Muscle layer of colon (tissue), 2 donors: ENCODE measurements at regions not wholly inside any gene's neighbourhood (a gene's known extent, or its start where the extent isn't known, plus 50 kb on each side); places are given as distances from the start of the nearest gene placed in this dataset.
"Not testable (repeated sequence)": the region's sequence is repeated elsewhere in the genome, so short reads cannot be mapped to it uniquely, and the experiment has no call there.

ENCODE experiments used
- H3K27ac ChIP-seq: one replicate; pipeline ENCODE4 v1.7.0; 2013; ENCODE audit warnings: low read depth, mild to moderate bottlenecking, low read length, moderate library complexity
- H3K27me3 ChIP-seq, 2 donors: one replicate each; pipeline ENCODE4 v1.7.0; 2013; ENCODE audit warnings: low read length in 2 of 2, mild to moderate bottlenecking in 2 of 2; ENCODE audit not compliant: insufficient read depth in 2 of 2, control insufficient read depth in 1 of 2
- H3K36me3 ChIP-seq: one replicate; pipeline ENCODE4 v1.7.0; 2013; ENCODE audit warnings: mild to moderate bottlenecking, low read length; ENCODE audit not compliant: insufficient read depth
- H3K4me1 ChIP-seq: one replicate; pipeline ENCODE4 v1.7.0; 2013; ENCODE audit warnings: mild to moderate bottlenecking, low read length; ENCODE audit not compliant: insufficient read depth
- H3K4me3 ChIP-seq, 2 donors: one replicate each; pipeline ENCODE4 v1.7.0; 2013; ENCODE audit warnings: low read length in 2 of 2, low read depth in 1 of 2, mild to moderate bottlenecking in 1 of 2, moderate library complexity in 1 of 2
- H3K9ac ChIP-seq: one replicate; pipeline ENCODE4 v1.7.0; 2013; ENCODE audit warnings: low read length
- H3K9me3 ChIP-seq: one replicate; pipeline ENCODE4 v1.7.0; 2013; ENCODE audit warnings: mild to moderate bottlenecking, low read length
- donor health status: abdominal sarcoma.
- donor health status: Adenocarcinoma of cecum.

DNA sequence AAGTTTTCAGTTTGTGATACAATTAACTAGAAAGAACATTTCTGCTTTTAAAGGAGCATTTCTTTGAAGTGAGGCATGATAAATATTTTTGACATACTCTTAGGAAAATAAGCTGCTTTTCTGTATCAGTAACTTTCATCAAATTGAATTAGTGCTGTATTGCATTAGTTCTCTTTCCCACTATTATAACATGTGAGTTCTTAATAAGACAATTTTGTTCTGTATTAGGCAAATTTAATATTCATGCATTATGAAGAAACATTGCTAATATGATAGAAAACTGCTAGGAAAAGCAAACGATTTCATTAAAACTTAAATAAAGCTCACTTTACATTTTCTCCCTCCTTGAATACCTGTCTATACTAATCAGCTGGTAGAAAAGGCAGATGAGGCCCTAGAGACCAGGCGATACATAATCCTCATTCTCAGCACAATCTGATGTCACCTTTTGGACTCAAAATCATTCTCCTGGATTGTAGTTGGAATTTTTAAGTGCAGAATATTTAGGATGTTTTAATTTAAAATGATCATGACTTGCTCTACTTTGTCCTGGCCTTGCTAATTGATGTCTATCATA is 1636.8 kb downstream of the PCDH9 start:
- Histone ChIP-seq H3K27me3 (no peaks in the 10 kb centered on the region), H3K9ac (no peak overlapping the region), H3K27ac (no peak overlapping the region), H3K9me3 (no peaks in the 10 kb centered on the region), H3K36me3 (no peaks in the 10 kb centered on the region), H3K4me1 (no peaks in the 10 kb centered on the region), H3K4me3 (no peak overlapping the region)

DNA sequence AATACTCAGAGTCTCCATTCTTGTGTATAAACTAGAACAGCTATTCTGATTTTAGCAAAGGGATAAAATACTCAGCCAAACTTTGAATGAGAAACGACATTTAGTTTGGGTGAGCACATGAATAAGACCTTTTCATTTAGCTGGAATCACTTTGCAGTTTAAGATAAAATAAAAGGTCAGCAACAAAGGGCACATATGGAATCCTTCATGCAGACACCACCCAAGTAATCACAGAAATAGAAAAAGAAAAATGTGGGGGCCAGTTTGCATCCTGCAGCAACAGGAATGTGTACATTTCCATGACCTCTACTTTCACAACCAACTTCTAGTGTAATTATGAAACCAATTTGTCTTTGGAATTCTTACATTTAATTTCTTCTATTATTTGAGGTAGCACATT is 1637.4 kb downstream of the PCDH9 start:
- H3K4me1 ChIP-seq: no peaks in the 10 kb centered on the region
- no peak overlapping the region for H3K27ac ChIP-seq
- H3K9me3 ChIP-seq: no peaks in the 10 kb centered on the region
- H3K9ac ChIP-seq: no peak overlapping the region
- H3K27me3 ChIP-seq: no peaks in the 10 kb centered on the region
- no peaks in the 10 kb centered on the region for H3K36me3 ChIP-seq
- no peak overlapping the region for H3K4me3 ChIP-seq

DNA sequence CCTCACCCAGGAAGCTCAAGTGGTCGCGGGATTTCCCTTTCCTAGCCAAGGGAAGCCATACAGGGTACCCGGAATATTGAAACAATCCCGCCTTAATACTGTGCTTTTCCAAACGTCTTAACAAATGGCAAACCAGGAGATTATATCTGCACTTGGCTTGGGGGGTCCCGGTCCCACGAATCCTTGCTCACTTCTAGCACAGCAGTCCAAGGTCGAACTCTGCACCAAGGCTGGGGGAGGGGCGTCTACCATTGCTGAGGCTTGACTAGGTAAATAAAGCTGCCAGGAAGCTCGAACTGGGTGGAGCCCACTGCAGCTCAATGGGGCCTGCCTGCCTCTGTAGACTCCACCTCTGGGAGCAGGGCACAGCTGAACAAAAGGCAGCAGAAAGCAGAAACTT is 1644.8 kb downstream of the PCDH9 start:
- H3K27me3 ChIP-seq: no peaks in the 10 kb centered on the region
- H3K27ac ChIP-seq: no peak overlapping the region
- no peak overlapping the region for H3K9ac ChIP-seq
- H3K36me3 ChIP-seq: no peaks in the 10 kb centered on the region
- no peak overlapping the region for H3K4me3 ChIP-seq
- no peaks in the 10 kb centered on the region for H3K4me1 ChIP-seq
- H3K9me3 ChIP-seq: no peaks in the 10 kb centered on the region

DNA sequence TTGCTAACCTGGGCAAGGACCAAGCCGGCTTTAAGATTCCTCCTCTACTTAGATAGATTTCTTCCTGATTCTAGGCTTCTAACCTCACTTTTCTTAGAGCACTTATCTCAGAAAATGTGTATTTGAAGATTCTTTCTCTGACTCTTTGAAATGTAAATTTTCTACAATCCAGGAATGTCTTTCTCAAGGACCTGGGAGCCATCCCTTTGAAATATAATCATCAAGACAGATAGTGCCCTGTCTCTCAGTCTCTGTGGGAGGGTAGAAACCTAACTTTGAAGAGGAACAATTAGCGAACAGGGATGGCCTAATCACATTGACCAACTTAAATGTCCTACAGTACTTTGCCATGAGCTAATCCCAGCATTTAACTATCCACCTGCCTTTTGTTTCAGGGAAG is 1646.0 kb downstream of the PCDH9 start:
- Histone ChIP-seq H3K9me3 (no peaks in the 10 kb centered on the region), H3K9ac (no peak overlapping the region), H3K27me3 (no peaks in the 10 kb centered on the region), H3K4me3 (no peak overlapping the region), H3K27ac (no peak overlapping the region), H3K36me3 (no peaks in the 10 kb centered on the region), H3K4me1 (no peaks in the 10 kb centered on the region)

DNA sequence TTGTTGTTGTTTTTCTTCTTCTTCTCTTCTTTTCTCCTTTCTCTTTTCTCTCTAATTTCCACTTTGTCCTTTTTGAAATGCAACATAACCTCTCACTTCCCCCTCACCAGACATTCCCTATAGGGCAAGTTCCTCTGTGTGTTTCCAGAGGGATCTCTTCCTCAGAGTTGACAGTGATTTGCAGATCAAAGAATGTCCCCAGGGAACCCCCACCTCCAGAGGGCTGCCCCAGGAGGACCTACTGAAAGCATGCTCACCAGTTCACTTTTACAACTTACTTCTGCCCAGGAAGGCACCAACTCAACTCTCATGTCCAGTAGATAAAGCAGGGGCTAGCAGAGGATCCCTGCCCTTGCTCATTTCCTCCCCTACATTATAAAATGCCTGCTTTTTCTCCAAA is 1648.0 kb downstream of the PCDH9 start:
- H3K9ac ChIP-seq: no peak overlapping the region
- H3K4me3 ChIP-seq: no peak overlapping the region
- no peaks in the 10 kb centered on the region for H3K36me3 ChIP-seq
- H3K9me3 ChIP-seq: no peaks in the 10 kb centered on the region
- H3K27ac ChIP-seq: no peak overlapping the region
- no peaks in the 10 kb centered on the region for H3K27me3 ChIP-seq
- H3K4me1 ChIP-seq: no peaks in the 10 kb centered on the region

DNA sequence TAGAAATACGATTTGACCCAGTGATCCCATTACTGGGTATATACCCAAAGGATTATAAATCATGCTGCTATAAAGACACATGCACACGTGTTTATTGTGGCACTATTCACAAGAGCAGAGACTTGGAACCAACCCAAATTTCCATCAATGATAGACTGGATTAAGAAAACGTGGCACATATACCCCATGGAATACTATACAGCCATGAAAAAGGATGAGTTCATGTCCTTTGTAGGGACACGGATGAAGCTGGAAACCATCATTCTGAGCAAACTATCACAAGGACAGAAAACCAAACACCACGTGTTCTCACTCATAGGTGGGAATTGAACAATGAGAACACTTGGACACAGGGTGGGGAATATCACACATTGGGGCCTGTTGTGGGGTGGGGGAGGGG is 1665.6 kb downstream of the PCDH9 start:
- H3K4me3 ChIP-seq, H3K36me3 ChIP-seq, H3K9me3 ChIP-seq, H3K27me3 ChIP-seq, H3K27ac ChIP-seq, H3K4me1 ChIP-seq, H3K9ac ChIP-seq: not testable (repeated sequence)

DNA sequence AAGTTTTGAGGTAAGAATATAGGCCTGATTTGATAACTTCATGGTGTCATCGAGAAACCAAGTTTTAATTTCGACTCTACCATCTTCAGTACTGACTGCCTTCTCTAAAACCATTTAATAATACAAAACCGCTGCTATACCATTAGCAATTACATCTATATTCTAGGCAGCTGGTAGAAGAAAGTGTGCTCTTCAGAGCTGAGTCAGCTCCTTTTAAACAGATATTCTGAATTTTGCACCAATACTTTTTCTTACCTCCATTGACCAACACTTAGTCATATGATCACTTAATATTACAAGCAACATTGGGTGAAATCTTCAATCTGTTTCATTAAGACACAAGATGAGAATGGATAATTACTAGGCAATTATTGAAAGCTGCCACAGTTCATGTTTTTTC is 1667.8 kb downstream of the PCDH9 start:
- Histone ChIP-seq H3K4me3 (no peak overlapping the region), H3K9ac (no peak overlapping the region), H3K36me3 (no peaks in the 10 kb centered on the region), H3K9me3 (no peaks in the 10 kb centered on the region), H3K27ac (no peak overlapping the region), H3K4me1 (no peaks in the 10 kb centered on the region), H3K27me3 (no peaks in the 10 kb centered on the region)

DNA sequence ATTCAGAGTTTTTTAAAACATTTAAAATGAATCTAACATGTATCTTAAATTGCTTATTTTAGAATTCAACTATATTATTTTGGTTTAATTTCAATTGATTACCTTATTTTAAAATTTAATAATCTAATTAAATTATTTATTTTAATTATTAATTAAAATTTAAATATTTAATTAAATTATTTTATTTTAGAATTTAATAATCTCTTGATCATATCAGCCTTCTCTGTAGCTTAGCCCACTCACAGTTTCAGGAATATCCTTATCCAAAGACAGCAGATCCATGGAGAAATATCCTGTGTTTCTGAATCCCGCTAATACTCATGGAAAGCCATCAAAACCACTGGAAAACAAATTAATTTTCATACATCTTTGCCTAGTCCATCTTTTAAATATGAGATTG is 1669.2 kb downstream of the PCDH9 start:
- H3K9me3 ChIP-seq: no peaks in the 10 kb centered on the region
- no peaks in the 10 kb centered on the region for H3K36me3 ChIP-seq
- no peaks in the 10 kb centered on the region for H3K4me1 ChIP-seq
- no peak overlapping the region for H3K9ac ChIP-seq
- H3K27me3 ChIP-seq: no peaks in the 10 kb centered on the region
- no peak overlapping the region for H3K4me3 ChIP-seq
- H3K27ac ChIP-seq: no peak overlapping the region

DNA sequence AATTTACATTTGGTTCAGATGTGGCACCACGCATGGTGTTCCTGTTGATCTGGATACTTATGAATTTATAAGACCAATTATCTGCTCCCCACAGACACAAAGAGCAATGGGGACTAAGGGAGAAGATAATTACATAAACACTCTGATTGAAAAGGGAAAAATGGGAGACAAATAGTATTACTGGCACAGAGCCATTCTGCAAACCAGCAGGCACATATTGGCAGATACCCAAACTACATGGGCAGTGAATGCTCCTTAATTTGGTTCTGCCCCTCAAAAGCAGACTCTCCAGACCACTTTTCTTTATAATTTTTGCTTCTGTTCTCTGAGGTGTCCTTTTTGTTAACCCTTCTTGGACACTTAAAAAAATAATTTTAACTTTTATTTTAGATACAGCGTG is 1674.2 kb downstream of the PCDH9 start:
- Histone ChIP-seq H3K9me3 (no peaks in the 10 kb centered on the region), H3K4me3 (no peak overlapping the region), H3K4me1 (no peaks in the 10 kb centered on the region), H3K27me3 (no peaks in the 10 kb centered on the region), H3K36me3 (no peaks in the 10 kb centered on the region), H3K27ac (no peak overlapping the region), H3K9ac (no peak overlapping the region)

DNA sequence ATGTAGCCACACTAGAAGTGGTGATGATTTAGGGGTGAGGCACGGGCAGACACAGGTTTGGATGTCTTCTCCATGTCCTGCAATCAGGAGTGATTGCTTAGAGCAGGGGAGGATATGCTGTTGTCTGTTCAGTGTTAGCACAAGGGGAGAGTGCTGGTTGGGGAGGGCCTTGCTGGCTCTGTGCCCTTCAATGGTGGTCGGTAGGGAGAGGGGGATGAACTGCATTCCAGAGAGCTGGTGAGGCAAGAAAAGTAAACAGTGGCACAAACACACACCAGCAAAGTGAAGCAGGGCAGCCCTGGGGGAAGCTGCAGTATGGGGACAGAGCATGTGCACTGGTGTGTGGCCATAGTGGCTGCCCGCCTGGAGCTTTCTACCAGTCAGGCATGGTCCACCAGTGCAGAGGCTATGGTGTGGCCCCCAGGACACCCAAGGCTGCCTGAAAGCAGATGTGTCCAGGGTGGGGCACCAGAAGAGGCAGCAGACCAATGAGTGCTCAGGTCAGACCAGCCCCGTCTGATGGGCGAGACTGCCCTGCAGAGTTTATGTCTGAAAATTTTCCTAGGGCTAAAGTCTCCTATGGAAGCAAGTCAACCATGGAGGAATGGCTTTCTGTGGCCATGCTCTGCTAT is 1676.9 kb downstream of the PCDH9 start:
- H3K9me3 ChIP-seq: no peaks in the 10 kb centered on the region
- no peaks in the 10 kb centered on the region for H3K27me3 ChIP-seq
- no peaks in the 10 kb centered on the region for H3K4me1 ChIP-seq
- H3K9ac ChIP-seq: no peak overlapping the region
- H3K36me3 ChIP-seq: no peaks in the 10 kb centered on the region
- H3K27ac ChIP-seq: no peak overlapping the region
- no peak overlapping the region for H3K4me3 ChIP-seq

DNA sequence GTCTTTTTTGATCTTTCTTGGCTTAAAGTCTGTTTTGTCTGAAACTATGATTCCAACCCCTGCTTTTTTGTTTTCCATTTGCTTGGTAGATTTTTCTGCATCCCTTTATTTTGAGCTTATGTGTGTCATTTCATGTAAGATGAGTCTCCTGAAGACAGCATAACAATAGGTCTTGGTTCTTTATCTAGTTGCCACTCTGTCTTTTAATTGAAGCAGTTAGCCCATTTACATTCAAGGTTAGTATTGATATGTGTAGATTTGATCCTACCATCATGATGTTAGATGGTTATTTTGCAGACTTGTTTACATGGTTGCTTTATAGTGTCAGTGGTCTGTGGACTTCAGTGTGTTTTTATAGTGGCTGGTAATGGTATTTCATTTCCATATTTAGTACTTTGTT is 1678.9 kb downstream of the PCDH9 start:
- no peaks in the 10 kb centered on the region for H3K27me3 ChIP-seq
- H3K9me3 ChIP-seq: no peaks in the 10 kb centered on the region
- no peaks in the 10 kb centered on the region for H3K36me3 ChIP-seq
- H3K9ac ChIP-seq: no peak overlapping the region
- H3K4me3 ChIP-seq: no peak overlapping the region
- no peaks in the 10 kb centered on the region for H3K4me1 ChIP-seq
- no peak overlapping the region for H3K27ac ChIP-seq

DNA sequence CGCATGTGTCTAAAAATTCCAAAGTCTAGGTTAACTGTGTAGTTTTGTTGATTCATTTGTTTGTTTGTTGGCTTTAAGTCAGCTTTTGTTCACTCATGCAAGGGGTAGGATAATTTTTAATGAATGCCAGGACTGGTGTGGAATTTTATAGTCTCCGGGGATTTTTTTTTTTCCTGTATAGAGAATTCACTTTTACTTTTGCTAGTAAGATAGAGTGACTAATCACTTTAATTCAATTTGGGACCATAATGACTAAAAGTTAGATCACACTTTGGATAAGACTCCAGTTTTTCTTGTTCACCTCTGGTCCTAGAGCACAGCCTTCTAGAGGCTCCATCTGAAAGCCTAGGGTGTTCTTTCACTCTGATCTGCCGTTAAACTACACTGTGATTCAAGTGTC is 1690.0 kb downstream of the PCDH9 start:
- no peak overlapping the region for H3K4me3 ChIP-seq
- H3K9me3 ChIP-seq: no peaks in the 10 kb centered on the region
- no peak overlapping the region for H3K9ac ChIP-seq
- H3K27me3 ChIP-seq: no peaks in the 10 kb centered on the region
- H3K36me3 ChIP-seq: no peaks in the 10 kb centered on the region
- H3K4me1 ChIP-seq: no peaks in the 10 kb centered on the region
- H3K27ac ChIP-seq: no peak overlapping the region
